Activated CD4-positive, alpha-beta T cell treated with anti-CD3 and anti-CD28 coated beads, Interleukin-2, amount 50 U/mL, for 1 hour (primary cell): ENCODE measurements at regions not wholly inside any gene's neighbourhood (a gene's known extent, or its start where the extent isn't known, plus 50 kb on each side); places are given as distances from the start of the nearest gene placed in this dataset.

Source experiments
- DNase-seq: peaks from one replicate; pipeline ENCODE4 v3.0.0-alpha.2; 2020

- DNase-seq, result no peak
These were observed 485.0 kb downstream of the TAF11L14 start for GRCh38 chr5:18119156-18119785.

- DNase-seq, result no peak
These were observed 507.0 kb downstream of the TAF11L14 start for GRCh38 chr5:18141222-18141621.

GRCh38 chr5:18142831-18143230 is 508.6 kb downstream of the TAF11L14 start:
- DNase-seq, result no peak

- DNase-seq, result no peak
These were observed 518.4 kb downstream of the TAF11L14 start for GRCh38 chr5:18152671-18153070.

GRCh38 chr5:18158166-18158565 is 523.9 kb downstream of the TAF11L14 start:
- DNase-seq, result no peak

GRCh38 chr5:18159331-18159730 is 525.1 kb downstream of the TAF11L14 start:
- DNase-seq, result no peak

GRCh38 chr5:18171684-18172083 is 537.4 kb downstream of the TAF11L14 start:
- no peak for DNase-seq

- no peak for DNase-seq
These were observed 545.3 kb downstream of the TAF11L14 start for GRCh38 chr5:18179579-18179978.

- no peak for DNase-seq
These were observed 547.3 kb downstream of the TAF11L14 start for GRCh38 chr5:18181575-18181974.

GRCh38 chr5:18195910-18196309 is 561.6 kb downstream of the TAF11L14 start:
- DNase-seq, result no peak

GRCh38 chr5:18197734-18198133 is 563.5 kb downstream of the TAF11L14 start:
- no peak for DNase-seq

GRCh38 chr5:18202164-18202563 is 567.9 kb downstream of the TAF11L14 start:
- no peak for DNase-seq

GRCh38 chr5:18203296-18203695 is 569.0 kb downstream of the TAF11L14 start:
- DNase-seq, result no peak

- no peak for DNase-seq
These were observed 579.4 kb downstream of the TAF11L14 start for GRCh38 chr5:18213666-18214065.

- DNase-seq, result no peak
These were observed 581.8 kb downstream of the TAF11L14 start for GRCh38 chr5:18216016-18216415.

GRCh38 chr5:18216729-18217128 is 582.5 kb downstream of the TAF11L14 start:
- no peak for DNase-seq

GRCh38 chr5:18219241-18219640 is 585.0 kb downstream of the TAF11L14 start:
- no peak for DNase-seq

- DNase-seq, result no peak
These were observed 586.4 kb downstream of the TAF11L14 start for GRCh38 chr5:18220631-18221030.

GRCh38 chr5:18236386-18236785 is 602.1 kb downstream of the TAF11L14 start:
- DNase-seq, result no peak

GRCh38 chr5:18238321-18238720 is 604.1 kb downstream of the TAF11L14 start:
- DNase-seq, result no peak

- DNase-seq, result no peak
These were observed 606.7 kb downstream of the TAF11L14 start for GRCh38 chr5:18240971-18241370.

- no peak for DNase-seq
These were observed 609.6 kb downstream of the TAF11L14 start for GRCh38 chr5:18243846-18244245.

GRCh38 chr5:18244309-18244708 is 610.0 kb downstream of the TAF11L14 start:
- DNase-seq, result no peak

- DNase-seq, result no peak
These were observed 618.3 kb downstream of the TAF11L14 start for GRCh38 chr5:18252559-18252958.

GRCh38 chr5:18264126-18264882 is 630.0 kb downstream of the TAF11L14 start:
- DNase-seq, result no peak
